Epithelial cell of esophagus (primary cell): ENCODE measurements at regions not wholly inside any gene's neighbourhood (a gene's known extent, or its start where the extent isn't known, plus 50 kb on each side); places are given as distances from the start of the nearest gene placed in this dataset.

ENCODE experiments used
- DNase-seq: peaks from one replicate; pipeline ENCODE4 v3.0.0; 2010; ENCODE audit warnings: low read depth
- H3K4me3 ChIP-seq: 2 replicates; pipeline ENCODE4 v1.5.1; 2011; ENCODE audit warnings: mild to moderate bottlenecking, low read length, control low read depth
- TF ChIP-seq, protein P1 (sequence below): IDR thresholded peaks from 2 replicates; pipeline ENCODE4 v1.5.1; 2011; ENCODE audit warnings: low read depth, mild to moderate bottlenecking, low read length, control low read depth, inconsistent platforms; ENCODE audit not compliant: insufficient read depth; ENCODE audit errors: missing control alignments

- H3K4me3 ChIP-seq: no peak overlapping the region
- TF ChIP-seq, protein P1, sequence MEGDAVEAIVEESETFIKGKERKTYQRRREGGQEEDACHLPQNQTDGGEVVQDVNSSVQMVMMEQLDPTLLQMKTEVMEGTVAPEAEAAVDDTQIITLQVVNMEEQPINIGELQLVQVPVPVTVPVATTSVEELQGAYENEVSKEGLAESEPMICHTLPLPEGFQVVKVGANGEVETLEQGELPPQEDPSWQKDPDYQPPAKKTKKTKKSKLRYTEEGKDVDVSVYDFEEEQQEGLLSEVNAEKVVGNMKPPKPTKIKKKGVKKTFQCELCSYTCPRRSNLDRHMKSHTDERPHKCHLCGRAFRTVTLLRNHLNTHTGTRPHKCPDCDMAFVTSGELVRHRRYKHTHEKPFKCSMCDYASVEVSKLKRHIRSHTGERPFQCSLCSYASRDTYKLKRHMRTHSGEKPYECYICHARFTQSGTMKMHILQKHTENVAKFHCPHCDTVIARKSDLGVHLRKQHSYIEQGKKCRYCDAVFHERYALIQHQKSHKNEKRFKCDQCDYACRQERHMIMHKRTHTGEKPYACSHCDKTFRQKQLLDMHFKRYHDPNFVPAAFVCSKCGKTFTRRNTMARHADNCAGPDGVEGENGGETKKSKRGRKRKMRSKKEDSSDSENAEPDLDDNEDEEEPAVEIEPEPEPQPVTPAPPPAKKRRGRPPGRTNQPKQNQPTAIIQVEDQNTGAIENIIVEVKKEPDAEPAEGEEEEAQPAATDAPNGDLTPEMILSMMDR: no peak
These were observed 594.3 kb downstream of the LRFN5 start for GRCh38 chr14:42200957-42201356.

GRCh38 chr14:42198010-42198409 is 591.3 kb downstream of the LRFN5 start:
- TF ChIP-seq, protein P1: no peak
- no peak for DNase-seq
- no peak overlapping the region for H3K4me3 ChIP-seq

More at GRCh38 chr14:42200957-42201356, 594.3 kb downstream of the LRFN5 start:
- no peak for DNase-seq

DNA sequence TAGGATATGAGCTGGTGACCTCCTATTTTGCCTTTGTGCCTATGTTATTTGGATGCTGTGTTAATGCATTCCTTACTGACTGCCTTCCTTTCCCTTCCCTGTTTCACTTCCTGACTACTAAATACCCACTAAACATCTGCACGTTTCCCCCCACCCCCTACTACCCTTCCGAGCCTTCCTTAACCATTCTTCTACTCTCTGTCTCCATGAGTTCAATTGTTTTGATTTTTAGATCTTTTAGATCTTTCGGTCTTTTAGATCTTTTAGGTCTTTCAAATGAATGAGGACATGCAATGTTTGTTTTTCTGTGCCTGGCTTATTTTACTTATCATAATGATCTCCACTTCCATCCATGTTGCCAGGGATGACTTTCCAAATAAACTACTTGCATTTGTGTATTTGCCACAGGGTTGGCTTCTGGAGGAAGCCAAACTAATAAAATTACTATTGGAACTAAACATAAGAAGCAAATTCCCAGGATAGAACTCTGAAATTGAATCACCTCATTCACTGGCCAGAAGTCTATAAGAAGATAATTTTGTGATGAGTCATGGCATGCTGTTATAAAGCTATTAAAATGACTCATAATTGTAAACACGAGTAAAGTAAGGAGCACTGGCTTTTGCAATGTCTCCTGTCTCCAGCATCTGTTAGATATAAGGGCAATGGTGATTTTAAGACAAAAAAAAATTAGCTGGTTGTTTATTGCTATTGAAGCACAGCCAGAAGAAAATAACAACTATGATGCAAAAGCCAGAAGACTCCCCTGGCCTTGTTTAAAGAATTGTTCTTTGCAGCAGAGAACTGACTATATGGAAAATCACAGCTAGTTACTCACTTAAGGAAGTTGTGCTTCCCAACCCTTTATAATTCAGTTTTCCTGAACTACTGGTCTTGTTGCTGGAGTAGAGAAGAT is 586.3 kb downstream of the LRFN5 start:
- TF ChIP-seq, protein P1: no peak
- peak; percentile 85 for DNase-seq
- H3K4me3 ChIP-seq: no peak overlapping the region

DNA sequence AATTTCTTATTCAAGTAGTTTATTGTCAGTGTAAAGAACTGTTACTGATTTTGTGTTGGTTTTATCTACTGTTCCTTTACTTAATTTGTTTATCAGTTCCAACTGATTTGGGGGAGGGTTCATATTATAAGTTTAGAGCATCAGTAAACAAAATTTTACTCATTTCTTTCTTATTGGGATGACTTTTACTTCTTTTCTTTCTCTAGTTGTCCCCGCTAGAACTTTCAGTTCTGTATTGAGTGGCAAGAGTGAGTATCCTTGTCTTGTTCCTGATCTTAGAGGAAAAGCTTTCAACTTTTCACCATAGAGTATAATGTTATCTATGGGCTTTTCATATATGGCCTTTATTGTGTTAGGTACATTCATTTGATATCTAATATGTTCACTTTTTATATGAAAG is 584.1 kb downstream of the LRFN5 start:
- H3K4me3 ChIP-seq: no peak overlapping the region
- DNase-seq: no peak
- TF ChIP-seq, protein P1: no peak

- no peak for DNase-seq
These were observed 581.2 kb downstream of the LRFN5 start for GRCh38 chr14:42187846-42188245.

GRCh38 chr14:42185718-42186117 is 579.0 kb downstream of the LRFN5 start:
- no peak for DNase-seq
- no peak overlapping the region for H3K4me3 ChIP-seq
- TF ChIP-seq, protein P1: no peak

More at GRCh38 chr14:42187846-42188245, 581.2 kb downstream of the LRFN5 start:
- TF ChIP-seq, protein P1: no peak
- no peak overlapping the region for H3K4me3 ChIP-seq
